Trophoblast cell (in vitro differentiated cells and primary cell): ENCODE measurements at regions not wholly inside any gene's neighbourhood (a gene's known extent, or its start where the extent isn't known, plus 50 kb on each side); places are given as distances from the start of the nearest gene placed in this dataset.

Experiments used
- DNase-seq, 2 donors: peaks; one replicate each; pipeline ENCODE4 v3.0.0-alpha.2; 2016
- H2AFZ ChIP-seq: 2 replicates; pipeline ENCODE4 v1.6.1; 2013; ENCODE audit warnings: low read length, moderate library complexity, mild to moderate bottlenecking; ENCODE audit not compliant: insufficient read depth, poor library complexity
- H2AK5ac ChIP-seq: 2 replicates; pipeline ENCODE4 v1.6.1; 2013; ENCODE audit warnings: mild to moderate bottlenecking, low read length
- H2BK120ac ChIP-seq: 2 replicates; pipeline ENCODE4 v1.6.1; 2013; ENCODE audit warnings: low read length, mild to moderate bottlenecking, moderate library complexity; ENCODE audit not compliant: insufficient read depth, poor library complexity
- H2BK12ac ChIP-seq: 2 replicates; pipeline ENCODE4 v1.6.1; 2013; ENCODE audit warnings: mild to moderate bottlenecking, low read length, moderate library complexity
- H2BK5ac ChIP-seq: 2 replicates; pipeline ENCODE4 v1.6.1; 2013; ENCODE audit warnings: low read length, low read depth, moderate library complexity, mild to moderate bottlenecking; ENCODE audit not compliant: poor library complexity
- H3K14ac ChIP-seq: 2 replicates; pipeline ENCODE4 v1.6.1; 2013; ENCODE audit warnings: mild to moderate bottlenecking, low read length
- H3K18ac ChIP-seq: 2 replicates; pipeline ENCODE4 v1.6.1; 2013; ENCODE audit warnings: mild to moderate bottlenecking, low read length
- H3K23ac ChIP-seq: 2 replicates; pipeline ENCODE4 v1.6.1; 2013; ENCODE audit warnings: low read length
- H3K27ac ChIP-seq: 2 replicates; pipeline ENCODE4 v1.5.1; 2013; ENCODE audit warnings: low read depth, mild to moderate bottlenecking, inconsistent platforms, low read length, moderate library complexity
- H3K27me3 ChIP-seq: 2 replicates; pipeline ENCODE4 v1.6.1; 2013; ENCODE audit warnings: inconsistent platforms, mild to moderate bottlenecking, low read length, moderate library complexity; ENCODE audit not compliant: insufficient read depth
- H3K36me3 ChIP-seq, 2 experiments: 1 replicate in 1 of 2; 2 replicates in 1 of 2; pipeline ENCODE4 v1.6.1; 2013; ENCODE audit warnings: low read length in 2 of 2, mild to moderate bottlenecking in 2 of 2, moderate library complexity in 1 of 2; ENCODE audit not compliant: insufficient read depth in 2 of 2, control insufficient read depth in 1 of 2
- H3K4ac ChIP-seq: 2 replicates; pipeline ENCODE4 v1.6.1; 2013; ENCODE audit warnings: low read depth, mild to moderate bottlenecking, low read length, moderate library complexity
- H3K4me1 ChIP-seq, 2 experiments: 1 replicate in 1 of 2; 2 replicates in 1 of 2; pipeline ENCODE4 v1.6.1; 2013; ENCODE audit warnings: low read length in 2 of 2, mild to moderate bottlenecking in 2 of 2, moderate library complexity in 1 of 2; ENCODE audit not compliant: insufficient read depth in 2 of 2, control insufficient read depth in 1 of 2
- H3K4me2 ChIP-seq: 2 replicates; pipeline ENCODE4 v1.6.1; 2013; ENCODE audit warnings: inconsistent platforms, mild to moderate bottlenecking, low read length, moderate library complexity
- H3K4me3 ChIP-seq: 2 replicates; pipeline ENCODE4 v1.5.1; 2013; ENCODE audit warnings: mild to moderate bottlenecking, low read depth, low read length, inconsistent platforms
- H3K79me1 ChIP-seq: one replicate; pipeline ENCODE4 v1.6.1; 2013; ENCODE audit warnings: low read length
- H3K79me2 ChIP-seq: 2 replicates; pipeline ENCODE4 v1.6.1; 2013; ENCODE audit warnings: low read length, mild to moderate bottlenecking; ENCODE audit not compliant: control insufficient read depth, insufficient read depth, poor library complexity
- H3K9ac ChIP-seq: 2 replicates; pipeline ENCODE4 v1.6.1; 2013; ENCODE audit warnings: mild to moderate bottlenecking, low read length
- H3K9me3 ChIP-seq: 2 replicates; pipeline ENCODE4 v1.6.1; 2013; ENCODE audit warnings: low read depth, mild to moderate bottlenecking, control low read depth, inconsistent platforms, low read length; ENCODE audit not compliant: insufficient read depth
- H4K12ac ChIP-seq: 2 replicates; pipeline ENCODE4 v1.6.1; 2013; ENCODE audit warnings: low read depth, mild to moderate bottlenecking, low read length, moderate library complexity
- H4K8ac ChIP-seq: 2 replicates; pipeline ENCODE4 v1.6.1; 2013; ENCODE audit warnings: low read depth, mild to moderate bottlenecking, low read length, moderate library complexity
- H4K91ac ChIP-seq: one replicate; pipeline ENCODE4 v1.6.1; 2013; ENCODE audit warnings: low read depth, mild to moderate bottlenecking, low read length, moderate library complexity
- WGBS: extraction: QIAGEN DNeasy Blood & Tissue Kit; methylation state at CpG from one replicate; pipeline ENCODE4 v1.1.7; 2013; ENCODE audit warnings: missing lambda C conversion rate; ENCODE audit not compliant: insufficient read length, insufficient coverage; ENCODE audit errors: extremely low coverage; 5-methylcytosine and 5-hydroxymethylcytosine counted together

DNA sequence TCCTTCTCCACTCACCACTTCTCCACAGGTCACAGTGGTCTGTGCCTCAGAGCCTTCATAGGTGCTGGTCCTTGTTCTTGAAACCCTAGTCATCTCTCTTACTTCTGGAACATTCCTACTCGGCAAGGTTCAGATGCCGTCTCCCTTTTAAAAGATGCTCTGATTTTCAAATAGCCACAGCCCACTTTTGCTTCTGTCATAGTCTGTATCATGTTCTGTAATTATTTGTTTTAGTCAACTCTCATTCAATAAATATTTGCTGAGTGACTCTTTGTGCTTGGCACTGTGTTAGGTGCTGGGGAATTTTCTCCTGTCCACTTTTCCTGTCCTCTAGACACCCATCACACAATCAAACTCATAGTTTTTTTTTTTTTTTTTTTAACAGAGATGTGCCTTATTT lies 181.3 kb upstream of the IL12B start:
- Histone ChIP-seq H3K4me3 (no peak overlapping the region), H3K14ac (no peak overlapping the region), H2AFZ (no peak overlapping the region), H2BK5ac (no peak overlapping the region), H3K27me3 (no peaks in the 10 kb centered on the region), H3K23ac (no peak overlapping the region), H3K27ac (no peak overlapping the region), H3K9me3 (no peaks in the 10 kb centered on the region), H2BK12ac (peak overlapping the region; percentile 25), H3K4me1 (peaks cover 17 to 19% of the 10 kb centered on the region in 2 experiments), H3K4me2 (no peak overlapping the region), H3K79me2 (no peaks in the 10 kb centered on the region), H3K79me1 (peaks cover 10% of the 10 kb centered on the region), H3K4ac (no peak overlapping the region), H4K8ac (no peak overlapping the region), H3K36me3 (no peaks in the 10 kb centered on the region), H2BK120ac (no peak overlapping the region), H4K91ac (no peak overlapping the region), H3K9ac (no peak overlapping the region), H2AK5ac (peak overlapping the region; percentile 34), H4K12ac (no peak overlapping the region), H3K18ac (no peak overlapping the region)
- WGBS: no CpG with 5 or more reads among the region's 2 CpGs
- DNase-seq: no peak

DNA sequence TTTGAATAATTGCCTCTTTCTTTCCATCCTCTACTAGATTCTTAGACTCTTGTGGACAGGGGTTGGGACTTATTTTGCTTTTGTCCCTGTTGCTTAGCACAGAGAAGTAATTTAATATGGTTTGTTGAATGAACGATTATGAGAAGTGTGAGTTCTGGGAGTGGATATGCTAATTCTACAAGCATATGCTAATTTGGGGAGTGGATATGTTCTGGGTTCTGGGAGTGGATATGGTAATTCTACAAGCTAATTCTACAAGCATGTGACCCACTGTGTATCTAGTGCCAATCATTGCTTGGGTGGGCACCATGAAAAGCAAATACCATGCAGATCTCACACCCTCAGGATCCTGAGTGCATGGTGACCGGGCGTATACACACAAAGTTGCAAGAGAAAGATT lies 181.8 kb upstream of the IL12B start:
- H3K4me3 ChIP-seq: no peak overlapping the region
- H3K27me3 ChIP-seq: no peaks in the 10 kb centered on the region
- H2BK5ac ChIP-seq: no peak overlapping the region
- H3K23ac ChIP-seq: no peak overlapping the region
- no peak for DNase-seq
- H4K12ac ChIP-seq: no peak overlapping the region
- H3K79me2 ChIP-seq: no peaks in the 10 kb centered on the region
- no peak overlapping the region for H3K14ac ChIP-seq
- WGBS: 100% methylated on average over 1 of the region's 3 CpGs
- H4K8ac ChIP-seq: no peak overlapping the region
- no peaks in the 10 kb centered on the region for H3K9me3 ChIP-seq
- H3K27ac ChIP-seq: no peak overlapping the region
- no peak overlapping the region for H3K4ac ChIP-seq
- H3K18ac ChIP-seq: no peak overlapping the region
- H2AFZ ChIP-seq: no peak overlapping the region
- peaks cover 10% of the 10 kb centered on the region for H3K79me1 ChIP-seq
- peaks cover 16 to 19% of the 10 kb centered on the region in 2 experiments for H3K4me1 ChIP-seq
- no peak overlapping the region for H2BK12ac ChIP-seq
- no peaks in the 10 kb centered on the region for H3K36me3 ChIP-seq
- no peak overlapping the region for H2AK5ac ChIP-seq
- H3K4me2 ChIP-seq: no peak overlapping the region
- no peak overlapping the region for H4K91ac ChIP-seq
- H2BK120ac ChIP-seq: no peak overlapping the region
- H3K9ac ChIP-seq: no peak overlapping the region

DNA sequence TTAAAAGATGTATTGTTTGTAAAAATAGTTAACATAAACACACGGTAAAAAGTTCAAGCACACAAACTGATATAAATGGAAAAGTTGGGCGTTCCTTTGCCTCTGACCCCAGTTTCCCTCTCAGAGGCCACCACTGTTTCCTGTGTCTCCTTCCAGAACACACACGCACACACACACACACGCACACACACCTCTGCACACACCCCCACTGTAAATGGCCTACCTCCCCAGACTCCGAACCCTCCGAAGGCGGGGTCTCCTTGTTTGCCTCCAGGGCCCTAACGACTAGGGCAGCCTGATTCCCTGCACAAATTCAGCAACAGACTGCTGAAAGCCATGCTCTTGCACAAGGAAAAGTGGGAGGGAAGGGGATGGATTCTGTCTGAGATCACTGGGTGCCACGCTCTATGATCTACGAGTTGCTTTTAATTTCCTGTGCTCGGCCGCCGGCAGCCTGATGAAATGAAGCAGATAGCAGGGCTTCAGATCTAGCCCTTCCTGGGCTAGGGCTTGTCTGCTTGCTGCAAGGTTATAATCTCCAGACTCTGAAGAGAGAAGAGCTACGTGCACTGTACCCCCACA lies 184.0 kb upstream of the IL12B start:
- H3K36me3 ChIP-seq: no peaks in the 10 kb centered on the region
- no peak overlapping the region for H2AFZ ChIP-seq
- no peak overlapping the region for H3K23ac ChIP-seq
- no peak overlapping the region for H2AK5ac ChIP-seq
- no peak overlapping the region for H2BK5ac ChIP-seq
- H3K27ac ChIP-seq: no peak overlapping the region
- peaks cover 10% of the 10 kb centered on the region for H3K79me1 ChIP-seq
- H2BK12ac ChIP-seq: no peak overlapping the region
- DNase-seq: no peak
- no peak overlapping the region for H4K91ac ChIP-seq
- H3K14ac ChIP-seq: no peak overlapping the region
- H3K4me2 ChIP-seq: no peak overlapping the region
- no CpG with 5 or more reads among the region's 14 CpGs for WGBS
- no peaks in the 10 kb centered on the region for H3K27me3 ChIP-seq
- peaks cover 18 to 25% of the 10 kb centered on the region in 2 experiments for H3K4me1 ChIP-seq
- H4K12ac ChIP-seq: no peak overlapping the region
- peaks cover 1% of the 10 kb centered on the region for H3K9me3 ChIP-seq
- H3K4me3 ChIP-seq: no peak overlapping the region
- no peak overlapping the region for H4K8ac ChIP-seq
- no peak overlapping the region for H3K9ac ChIP-seq
- H3K18ac ChIP-seq: no peak overlapping the region
- no peak overlapping the region for H3K4ac ChIP-seq
- no peaks in the 10 kb centered on the region for H3K79me2 ChIP-seq
- no peak overlapping the region for H2BK120ac ChIP-seq

GRCh38 chr5:159515197-159515596 lies 184.9 kb upstream of the IL12B start:
- Histone ChIP-seq H3K79me1 (peaks cover 8% of the 10 kb centered on the region), H3K4me3 (no peak overlapping the region), H4K91ac (peak overlapping the region; percentile 1), H3K23ac (no peak overlapping the region), H3K36me3 (no peaks in the 10 kb centered on the region), H3K4me2 (no peak overlapping the region), H4K8ac (no peak overlapping the region), H3K27ac (no peak overlapping the region), H2BK5ac (no peak overlapping the region), H3K9ac (no peak overlapping the region), H4K12ac (no peak overlapping the region), H3K14ac (peak overlapping the region; percentile 40), H2AFZ (no peak overlapping the region), H3K9me3 (peaks cover 1% of the 10 kb centered on the region), H3K18ac (no peak overlapping the region), H2AK5ac (no peak overlapping the region), H3K79me2 (no peaks in the 10 kb centered on the region), H3K4ac (no peak overlapping the region), H2BK120ac (no peak overlapping the region), H3K4me1 (peaks cover 15 to 22% of the 10 kb centered on the region in 2 experiments), H2BK12ac (peak overlapping the region; percentile 74), H3K27me3 (no peaks in the 10 kb centered on the region)
- no peak for DNase-seq
- WGBS: no CpG with 5 or more reads among the region's 4 CpGs
